ACC112 (cell line): ENCODE measurements at regions not wholly inside any gene's neighbourhood (a gene's known extent, or its start where the extent isn't known, plus 50 kb on each side); places are given as distances from the start of the nearest gene placed in this dataset.
"Not testable (repeated sequence)": the region's sequence is repeated elsewhere in the genome, so short reads cannot be mapped to it uniquely, and the experiment has no call there.

Experiments used
- H2AFZ ChIP-seq: fragments of 200-600 bp; sonication (generic); one replicate; pipeline ENCODE4 v1.6.0; 2017; ENCODE audit warnings: antibody characterized with exemption, low read length; ENCODE audit not compliant: unreplicated experiment
- H3K27ac ChIP-seq: fragments of 200-600 bp; sonication (generic); 2 replicates; pipeline ENCODE4 v1.5.1; 2014; ENCODE audit warnings: low read depth, mild to moderate bottlenecking, antibody characterized with exemption, low read length, moderate library complexity
- H3K27me3 ChIP-seq: fragments of 200-600 bp; sonication (generic); 2 replicates; pipeline ENCODE4 v1.6.1; 2014; ENCODE audit warnings: mild to moderate bottlenecking, antibody characterized with exemption, low read length, moderate library complexity, mixed read lengths; ENCODE audit not compliant: insufficient read depth
- H3K36me3 ChIP-seq: fragments of 200-600 bp; sonication (generic); 2 replicates; pipeline ENCODE4 v1.6.1; 2016; ENCODE audit warnings: mild to moderate bottlenecking, antibody characterized with exemption, low read length, moderate library complexity, mixed read lengths; ENCODE audit not compliant: insufficient read depth
- H3K4me1 ChIP-seq: fragments of 200-600 bp; sonication (generic); one replicate; pipeline ENCODE4 v1.6.1; 2016; ENCODE audit warnings: low read length, mixed read lengths; ENCODE audit not compliant: insufficient read depth, unreplicated experiment, control insufficient read depth
- H3K4me3 ChIP-seq: fragments of 200-600 bp; sonication (generic); 2 replicates; pipeline ENCODE4 v1.5.1; 2014; ENCODE audit warnings: mild to moderate bottlenecking, low read depth, low read length
- H3K79me2 ChIP-seq: fragments of 200-600 bp; sonication (generic); one replicate; pipeline ENCODE4 v1.6.0; 2016; ENCODE audit warnings: low read length; ENCODE audit not compliant: control insufficient read depth, unreplicated experiment, insufficient read depth

- no peaks in the 10 kb centered on the region for H3K27me3 ChIP-seq
- no peak overlapping the region for H3K4me3 ChIP-seq
- no peaks in the 10 kb centered on the region for H3K4me1 ChIP-seq
- no peaks in the 10 kb centered on the region for H3K79me2 ChIP-seq
- H2AFZ ChIP-seq, result no peak overlapping the region
- H3K27ac ChIP-seq, result no peak overlapping the region
- H3K36me3 ChIP-seq, result no peaks in the 10 kb centered on the region
Observed at GRCh38 chr12:20077618-20078017, 290.7 kb upstream of the PDE3A start.

- H2AFZ ChIP-seq, result no peak overlapping the region
- H3K79me2 ChIP-seq, result no peaks in the 10 kb centered on the region
- H3K4me3 ChIP-seq, result no peak overlapping the region
Observed at GRCh38 chr12:20089077-20089476, 279.3 kb upstream of the PDE3A start.

GRCh38 chr12:20093190-20093810 lies 275.0 kb upstream of the PDE3A start:
- H3K4me3 ChIP-seq, H2AFZ ChIP-seq, H3K27me3 ChIP-seq, H3K27ac ChIP-seq, H3K36me3 ChIP-seq, H3K79me2 ChIP-seq: not testable (repeated sequence)
- peaks cover 15% of the 10 kb centered on the region for H3K4me1 ChIP-seq

More at GRCh38 chr12:20089077-20089476, 279.3 kb upstream of the PDE3A start:
- H3K4me1 ChIP-seq, result no peaks in the 10 kb centered on the region
- no peaks in the 10 kb centered on the region for H3K36me3 ChIP-seq
- no peak overlapping the region for H3K27ac ChIP-seq
- no peaks in the 10 kb centered on the region for H3K27me3 ChIP-seq

- Histone ChIP-seq H3K27ac (no peak overlapping the region), H3K36me3 (no peaks in the 10 kb centered on the region), H3K4me1 (peaks cover 15% of the 10 kb centered on the region), H2AFZ (no peak overlapping the region), H3K79me2 (no peaks in the 10 kb centered on the region), H3K4me3 (no peak overlapping the region), H3K27me3 (no peaks in the 10 kb centered on the region)
Observed at GRCh38 chr12:20096430-20096829, 271.9 kb upstream of the PDE3A start.

- Histone ChIP-seq H3K36me3 (no peaks in the 10 kb centered on the region), H2AFZ (no peak overlapping the region), H3K4me1 (peaks cover 15% of the 10 kb centered on the region), H3K27ac (peak overlapping the region; percentile 47; the same call in 1 of the 2 replicates), H3K4me3 (no peak overlapping the region), H3K27me3 (no peaks in the 10 kb centered on the region), H3K79me2 (no peaks in the 10 kb centered on the region)
Observed at GRCh38 chr12:20097626-20098025, 270.7 kb upstream of the PDE3A start.

GRCh38 chr12:20099395-20100183 lies 268.7 kb upstream of the PDE3A start:
- Histone ChIP-seq H3K79me2 (no peaks in the 10 kb centered on the region), H2AFZ (no peak overlapping the region), H3K4me3 (no peak overlapping the region), H3K27ac (no peak overlapping the region), H3K36me3 (no peaks in the 10 kb centered on the region), H3K27me3 (no peaks in the 10 kb centered on the region), H3K4me1 (peaks cover 15% of the 10 kb centered on the region)

- no peak overlapping the region for H3K4me3 ChIP-seq
- H3K27ac ChIP-seq, result no peak overlapping the region
Observed at GRCh38 chr12:20101046-20101445, 267.3 kb upstream of the PDE3A start.

GRCh38 chr12:20105943-20106342 lies 262.4 kb upstream of the PDE3A start:
- Histone ChIP-seq H3K27me3 (no peaks in the 10 kb centered on the region), H2AFZ (no peak overlapping the region), H3K79me2 (no peaks in the 10 kb centered on the region), H3K4me1 (no peaks in the 10 kb centered on the region), H3K36me3 (no peaks in the 10 kb centered on the region), H3K4me3 (no peak overlapping the region), H3K27ac (no peak overlapping the region)

More at GRCh38 chr12:20101046-20101445, 267.3 kb upstream of the PDE3A start:
- peaks cover 15% of the 10 kb centered on the region for H3K4me1 ChIP-seq
- H3K79me2 ChIP-seq, result no peaks in the 10 kb centered on the region
- no peak overlapping the region for H2AFZ ChIP-seq
- H3K27me3 ChIP-seq, result no peaks in the 10 kb centered on the region
- H3K36me3 ChIP-seq, result no peaks in the 10 kb centered on the region

GRCh38 chr12:20109676-20110075 lies 258.7 kb upstream of the PDE3A start:
- H3K27ac ChIP-seq, result no peak overlapping the region
- no peaks in the 10 kb centered on the region for H3K36me3 ChIP-seq
- H3K27me3 ChIP-seq, result no peaks in the 10 kb centered on the region
- no peaks in the 10 kb centered on the region for H3K79me2 ChIP-seq
- H2AFZ ChIP-seq, result no peak overlapping the region
- no peaks in the 10 kb centered on the region for H3K4me1 ChIP-seq
- no peak overlapping the region for H3K4me3 ChIP-seq

GRCh38 chr12:20115371-20115770 lies 253.0 kb upstream of the PDE3A start:
- not testable (repeated sequence) for H3K27ac ChIP-seq, H3K79me2 ChIP-seq, H3K4me3 ChIP-seq, H3K36me3 ChIP-seq, H2AFZ ChIP-seq, H3K4me1 ChIP-seq, H3K27me3 ChIP-seq
